GM18499 (cell line): ENCODE measurements at regions not wholly inside any gene's neighbourhood (a gene's known extent, or its start where the extent isn't known, plus 50 kb on each side); places are given as distances from the start of the nearest gene placed in this dataset.
"Not testable (repeated sequence)": the region's sequence is repeated elsewhere in the genome, so short reads cannot be mapped to it uniquely, and the experiment has no call there.

Source experiments
- ATAC-seq: cut with Tn5 transposase; IDR thresholded peaks from one replicate; pipeline ENCODE4 v1.9.1; 2021; ENCODE audit warnings: moderate number of reproducible peaks; ENCODE audit not compliant: insufficient read depth, unreplicated experiment

DNA sequence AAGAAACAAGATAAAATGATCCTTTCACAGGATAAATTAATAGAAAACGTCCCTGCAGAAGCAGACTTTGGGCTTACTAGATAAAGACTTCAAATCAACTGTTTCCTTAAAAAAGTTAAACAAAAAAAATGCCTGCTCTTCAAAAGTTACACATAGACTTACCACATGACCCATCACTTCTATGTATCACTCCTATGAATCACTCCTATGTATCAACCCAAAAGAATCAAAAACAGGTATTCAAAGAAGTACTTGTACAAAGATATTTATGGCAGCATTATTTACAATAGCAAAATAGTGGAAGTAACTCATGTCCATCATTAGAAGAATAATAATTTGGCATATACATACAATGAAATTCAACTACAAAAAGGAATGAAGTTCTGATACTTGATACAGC, 56.3 kb upstream of the PRDM9 start:
- no peak for ATAC-seq

DNA sequence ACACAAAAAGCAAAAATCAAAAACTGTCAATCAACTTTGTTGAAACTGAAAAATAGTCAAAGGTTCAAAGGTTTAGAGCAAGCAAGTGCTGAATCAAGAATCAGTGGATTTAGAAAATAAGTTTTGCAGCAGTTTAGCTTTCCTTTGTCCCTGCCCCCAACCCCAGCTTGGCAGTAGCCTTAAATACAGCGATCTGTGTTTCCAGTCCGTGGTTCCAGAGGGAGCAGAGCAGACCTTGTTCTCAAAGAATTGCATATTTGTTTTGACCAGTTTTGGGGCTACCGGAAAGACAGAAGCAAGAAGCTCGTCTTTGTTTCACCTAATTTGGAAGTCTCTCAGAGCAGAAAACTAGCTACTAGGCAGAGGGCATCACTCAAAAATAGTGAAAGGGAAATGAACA, 57.2 kb upstream of the PRDM9 start:
- ATAC-seq, result no peak

DNA sequence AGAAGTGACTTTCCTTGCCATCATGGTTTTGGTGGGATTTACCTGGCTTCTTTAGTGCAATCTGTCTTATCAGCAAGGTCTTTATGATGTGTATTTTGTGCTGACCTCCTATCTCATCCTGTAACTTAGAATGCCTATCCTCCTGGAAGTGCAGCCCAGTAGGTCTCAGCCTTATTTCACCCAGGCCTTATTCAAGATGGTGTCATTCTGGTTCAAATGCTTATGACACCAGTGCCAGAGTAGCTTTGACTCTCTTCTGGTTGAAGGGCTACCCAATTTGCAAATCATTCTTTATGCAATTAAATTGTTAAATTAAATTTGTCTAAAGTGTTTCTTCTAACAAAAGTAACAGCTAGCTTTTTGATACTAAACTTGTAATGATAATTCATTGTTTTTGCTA, 58.8 kb upstream of the PRDM9 start:
- no peak for ATAC-seq

DNA sequence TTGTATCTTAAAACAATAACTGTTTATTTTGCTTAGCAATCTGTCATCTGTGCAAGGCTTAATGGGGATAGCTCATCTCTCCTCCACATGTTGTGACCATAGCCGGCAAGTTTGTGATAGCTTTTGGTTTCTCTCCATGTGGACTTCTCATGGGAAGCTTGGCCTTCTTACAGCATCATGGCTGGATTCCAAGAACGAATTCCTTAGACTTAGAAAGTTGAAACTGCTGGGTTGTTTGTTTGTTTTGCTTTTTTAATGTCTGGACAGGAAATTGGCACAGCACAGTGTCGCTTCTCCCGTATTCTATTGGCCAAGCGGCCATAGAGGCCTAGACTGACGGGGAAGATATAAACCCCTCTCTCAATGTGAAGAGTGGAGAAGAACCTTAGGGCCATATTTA, 61.0 kb upstream of the PRDM9 start:
- ATAC-seq, result no peak

- ATAC-seq, result no peak
Measured at GRCh38 chr5:23445573-23445972, 61.8 kb upstream of the PRDM9 start.

DNA sequence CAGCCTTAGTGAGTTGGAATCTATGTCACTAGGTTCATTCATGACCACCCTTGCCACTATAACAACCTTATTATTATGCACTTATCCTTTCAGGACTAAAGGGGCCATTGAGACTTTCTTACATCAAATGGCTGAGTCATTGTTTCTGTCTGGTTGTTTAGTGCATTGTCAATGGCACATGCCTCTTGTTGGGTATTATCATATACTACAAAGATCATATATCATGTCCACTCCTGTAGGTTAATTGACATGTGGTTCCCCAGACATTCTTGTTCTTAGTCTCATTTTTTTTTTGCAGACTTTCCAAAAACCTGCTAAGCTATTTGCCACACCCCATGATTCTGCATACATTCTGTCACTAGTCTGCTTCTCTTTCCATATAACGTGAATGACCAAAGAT, 66.7 kb upstream of the PRDM9 start:
- ATAC-seq, result no peak

DNA sequence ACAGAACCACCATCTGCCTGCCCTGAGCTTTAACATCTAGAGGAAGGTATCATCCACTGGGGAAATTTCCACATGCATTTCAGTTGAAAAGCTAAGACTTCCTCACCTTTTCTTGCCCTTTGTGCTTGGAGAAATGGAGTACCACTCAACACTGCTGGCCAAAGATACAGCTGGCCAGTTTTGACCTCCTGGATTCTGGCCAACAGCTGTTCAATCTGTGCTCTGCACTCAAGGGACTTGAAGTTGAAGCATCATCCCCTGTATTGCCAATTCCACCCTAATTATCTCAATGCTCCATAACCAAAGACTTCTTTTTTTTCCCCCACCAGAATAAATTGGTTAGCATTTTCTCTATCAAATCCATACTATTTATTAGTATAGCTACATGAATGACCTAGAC, 70.4 kb upstream of the PRDM9 start:
- no peak for ATAC-seq

DNA sequence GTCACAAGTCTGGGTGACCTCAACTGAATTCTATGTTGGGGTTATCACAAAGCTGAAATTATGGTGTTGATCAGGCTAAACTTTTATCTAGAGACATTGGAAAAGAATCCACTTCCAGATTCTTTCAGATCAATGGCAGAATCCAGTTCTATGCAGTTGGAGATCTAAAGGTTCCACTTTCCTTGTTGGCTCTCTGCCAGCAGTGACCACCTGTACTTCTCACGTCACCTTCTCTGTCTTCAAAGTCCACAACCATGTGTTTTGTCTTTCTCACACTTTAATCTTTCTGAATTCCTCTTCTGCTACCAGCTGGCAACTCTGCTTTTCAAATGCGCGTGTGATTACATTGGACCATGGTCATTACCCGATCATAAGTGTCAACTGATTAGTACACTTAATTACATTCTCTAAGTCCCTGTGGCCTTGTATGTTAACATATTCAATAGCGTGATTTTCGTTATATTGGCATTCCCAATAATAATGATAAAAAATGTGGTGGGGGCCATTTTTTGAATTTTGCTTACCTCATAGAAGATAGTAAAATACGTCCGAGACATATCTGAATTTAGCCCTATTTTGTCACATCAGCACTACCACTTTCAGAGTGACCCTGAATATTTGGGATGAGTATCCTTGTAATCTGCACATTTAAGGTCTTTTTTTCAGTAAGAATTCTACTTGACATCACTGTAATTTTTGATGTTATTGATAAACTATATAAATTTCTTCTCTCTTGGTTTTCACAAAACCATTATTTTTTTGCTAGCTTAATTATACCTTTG, 73.7 kb upstream of the PRDM9 start:
- ATAC-seq, result no peak

- ATAC-seq, result no peak
Measured at GRCh38 chr5:23428705-23429104, 78.7 kb upstream of the PRDM9 start.

DNA sequence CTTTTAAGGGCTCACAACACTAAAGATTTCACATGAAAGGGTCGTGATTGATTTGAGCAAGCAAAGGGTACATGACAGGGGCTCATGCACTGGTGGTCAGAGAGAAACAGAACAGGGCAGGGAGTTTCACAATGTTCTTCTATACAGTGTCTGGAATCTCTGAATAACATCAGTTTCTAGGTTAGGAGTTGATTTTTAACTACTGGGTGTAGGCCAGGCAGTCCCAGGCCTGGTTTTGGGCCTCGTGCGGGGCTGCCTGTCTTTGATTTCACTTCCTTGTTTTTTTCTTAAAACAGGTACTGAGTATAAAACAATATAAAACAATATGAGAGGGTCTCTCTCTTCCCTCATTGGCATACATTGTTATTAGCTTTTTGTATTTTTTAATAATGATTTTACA, 87.2 kb upstream of the PRDM9 start:
- ATAC-seq, result not testable (repeated sequence)

DNA sequence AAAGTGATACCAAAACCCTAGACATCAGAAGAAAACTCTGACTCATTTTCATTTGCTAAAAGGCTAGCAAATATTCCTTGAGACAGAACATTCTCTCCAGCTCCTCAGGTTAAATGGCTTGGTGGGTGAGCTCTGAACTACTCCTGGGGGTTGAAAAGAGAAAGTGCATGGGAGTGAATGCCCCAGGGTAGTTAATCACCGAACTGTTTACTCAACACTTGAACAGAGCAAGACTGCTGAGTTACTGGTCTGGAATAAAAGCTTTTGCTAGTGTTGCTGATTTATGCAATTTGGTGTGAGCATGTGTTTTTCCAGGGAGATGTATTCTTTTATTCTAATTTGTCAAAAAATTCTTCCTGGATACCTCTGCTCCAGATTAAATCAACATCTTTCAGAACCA, 88.3 kb upstream of the PRDM9 start:
- ATAC-seq, result no peak

- no peak for ATAC-seq
Measured at GRCh38 chr5:23412515-23412914, 94.9 kb upstream of the PRDM9 start.

DNA sequence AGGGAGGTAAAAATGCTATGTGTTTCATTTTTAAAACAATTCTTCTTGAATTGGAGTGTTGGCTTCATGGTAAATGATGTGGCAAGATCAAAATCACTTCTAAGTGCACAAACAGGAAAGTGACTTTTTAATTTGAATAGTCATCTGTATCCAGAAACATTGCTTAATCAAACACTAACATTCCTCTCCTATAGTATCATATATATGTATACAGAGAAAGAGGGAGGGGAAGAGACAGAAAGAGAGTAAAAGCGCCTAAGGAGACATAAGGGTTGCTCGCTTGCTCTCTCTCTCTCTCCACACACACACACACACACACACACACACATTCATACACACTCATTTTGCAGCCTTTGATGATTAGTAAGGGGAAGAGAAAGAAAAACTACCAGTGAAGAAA, 95.4 kb upstream of the PRDM9 start:
- no peak for ATAC-seq

GRCh38 chr5:23411200-23411599, 96.2 kb upstream of the PRDM9 start:
- ATAC-seq, result no peak

GRCh38 chr5:23410775-23411174, 96.6 kb upstream of the PRDM9 start:
- not testable (repeated sequence) for ATAC-seq

- no peak for ATAC-seq
Measured at GRCh38 chr5:23405316-23406068, 101.9 kb upstream of the PRDM9 start.

GRCh38 chr5:23402585-23402984, 104.8 kb upstream of the PRDM9 start:
- no peak for ATAC-seq

GRCh38 chr5:23400951-23401350, 106.5 kb upstream of the PRDM9 start:
- ATAC-seq, result no peak

GRCh38 chr5:23396346-23396745, 111.1 kb upstream of the PRDM9 start:
- ATAC-seq, result no peak

DNA sequence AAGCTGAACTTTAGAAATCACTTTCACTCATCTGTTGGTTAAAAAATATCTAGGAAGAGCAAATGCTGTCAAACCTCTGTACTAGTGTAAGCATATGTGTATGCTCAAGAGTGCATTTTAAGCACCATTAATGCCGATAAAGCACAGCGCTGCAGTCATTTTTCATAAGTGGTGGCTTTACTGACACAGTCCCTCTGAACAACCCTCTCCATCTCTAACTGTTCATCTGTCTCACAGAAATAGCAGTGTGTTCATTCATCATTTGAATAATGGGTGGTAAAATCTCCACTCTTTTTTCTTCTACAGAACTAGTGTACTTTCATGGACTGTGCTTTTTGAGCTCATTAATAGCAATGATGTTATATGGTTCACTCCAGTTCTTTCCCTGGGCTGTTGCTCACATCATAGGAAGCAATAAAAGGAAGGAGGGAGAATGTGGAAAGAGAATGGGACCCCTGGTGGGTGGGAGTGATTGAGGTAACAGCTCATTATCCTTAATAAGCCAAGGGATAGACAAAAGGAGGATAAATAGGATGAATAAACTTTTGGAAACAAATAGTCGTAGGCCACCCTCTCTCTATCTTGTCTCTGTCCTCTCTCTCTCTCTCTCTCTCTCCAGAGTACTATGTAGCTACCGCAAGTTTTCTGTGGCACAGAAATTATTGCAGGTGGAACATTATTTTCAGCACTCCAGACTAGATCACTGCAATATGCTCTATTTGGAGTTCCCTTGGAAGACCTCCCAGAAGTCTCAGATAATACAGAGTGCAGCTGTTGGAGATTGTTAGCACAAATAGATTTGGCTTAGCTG, 117.9 kb upstream of the PRDM9 start:
- no peak for ATAC-seq

GRCh38 chr5:23385036-23385435, 122.4 kb upstream of the PRDM9 start:
- ATAC-seq, result no peak
